Kasumi-1 (cell line): ENCODE measurements at regions not wholly inside any gene's neighbourhood (a gene's known extent, or its start where the extent isn't known, plus 50 kb on each side); places are given as distances from the start of the nearest gene placed in this dataset.

Experiments used
- DNase-seq, 2 experiments: peaks; one replicate each; lab custom pipeline; 2025; lab: John Stamatoyannopoulos, UW

- no peak for DNase-seq
Observed at GRCh38 chr9:126017758-126018157, 270.6 kb downstream of the PBX3 start.

GRCh38 chr9:126020836-126021235, 273.7 kb downstream of the PBX3 start:
- DNase-seq, result no peak

GRCh38 chr9:126023962-126024361, 276.8 kb downstream of the PBX3 start:
- no peak for DNase-seq

GRCh38 chr9:126024581-126025230, 277.5 kb downstream of the PBX3 start:
- no peak for DNase-seq

- DNase-seq, result no peak
Observed at GRCh38 chr9:126025991-126026390, 278.8 kb downstream of the PBX3 start.

GRCh38 chr9:126027566-126027965, 280.4 kb downstream of the PBX3 start:
- DNase-seq, result no peak

- DNase-seq, result no peak
Observed at GRCh38 chr9:126028746-126029145, 281.6 kb downstream of the PBX3 start.

- no peak for DNase-seq
Observed at GRCh38 chr9:126030716-126031115, 283.5 kb downstream of the PBX3 start.

- no peak for DNase-seq
Observed at GRCh38 chr9:126031116-126031515, 283.9 kb downstream of the PBX3 start.

- DNase-seq, result no peak
Observed at GRCh38 chr9:126032135-126032534, 285.0 kb downstream of the PBX3 start.

GRCh38 chr9:126033318-126033717, 286.1 kb downstream of the PBX3 start:
- no peak for DNase-seq

GRCh38 chr9:126033956-126034355, 286.8 kb downstream of the PBX3 start:
- DNase-seq, result no peak

GRCh38 chr9:126036881-126037291, 289.7 kb downstream of the PBX3 start:
- DNase-seq, result no peak

GRCh38 chr9:126038790-126039189, 287.8 kb upstream of the MVB12B start:
- no peak for DNase-seq

GRCh38 chr9:126043681-126044080, 282.9 kb upstream of the MVB12B start:
- no peak for DNase-seq

GRCh38 chr9:126049088-126049487, 277.5 kb upstream of the MVB12B start:
- DNase-seq, result no peak

- DNase-seq, result no peak
Observed at GRCh38 chr9:126049896-126050604, 276.6 kb upstream of the MVB12B start.

GRCh38 chr9:126050605-126050990, 276.0 kb upstream of the MVB12B start:
- no peak for DNase-seq

- DNase-seq, result no peak
Observed at GRCh38 chr9:126051446-126052130, 275.0 kb upstream of the MVB12B start.

- DNase-seq, result no peak
Observed at GRCh38 chr9:126052791-126053190, 273.8 kb upstream of the MVB12B start.

- DNase-seq, result no peak
Observed at GRCh38 chr9:126053913-126054312, 272.7 kb upstream of the MVB12B start.

GRCh38 chr9:126055381-126055985, 271.1 kb upstream of the MVB12B start:
- DNase-seq, result no peak
